Mesothelial cell of epicardium (in vitro differentiated cells): ENCODE measurements at regions not wholly inside any gene's neighbourhood (a gene's known extent, or its start where the extent isn't known, plus 50 kb on each side); places are given as distances from the start of the nearest gene placed in this dataset.

ENCODE experiments used
- DNase-seq, 2 experiments: peaks; one replicate each; pipeline ENCODE4 v3.0.0; 2021; ENCODE audit warnings: low spot score in 2 of 2; ENCODE audit not compliant: unreplicated experiment in 2 of 2
- H3K27ac Mint-ChIP-seq: 2 replicates; pipeline ENCODE4 v1.8.0; 2021; ENCODE audit warnings: mixed read lengths
- H3K27me3 Mint-ChIP-seq: 2 replicates; pipeline ENCODE4 v1.8.0; 2021; ENCODE audit warnings: low read depth, mixed read lengths
- H3K36me3 Mint-ChIP-seq: 2 replicates; pipeline ENCODE4 v1.8.0; 2021; ENCODE audit warnings: mixed read lengths
- H3K4me1 Mint-ChIP-seq: 2 replicates; pipeline ENCODE4 v1.8.0; 2021; ENCODE audit warnings: mixed read lengths
- H3K4me3 Mint-ChIP-seq: 2 replicates; pipeline ENCODE4 v1.8.0; 2021; ENCODE audit warnings: mild to moderate bottlenecking, moderate library complexity, mixed read lengths
- H3K9me3 Mint-ChIP-seq: 2 replicates; pipeline ENCODE4 v1.8.0; 2021; ENCODE audit warnings: mixed read lengths
- CTCF ChIP-seq: fragments of 200-600 bp; sonication (generic); IDR thresholded peaks from one replicate; pipeline ENCODE4 v1.5.0; 2021; ENCODE audit warnings: antibody characterized with exemption; ENCODE audit not compliant: unreplicated experiment

- H3K4me3 Mint-ChIP-seq = no peak overlapping the region
- no peak overlapping the region for H3K27ac Mint-ChIP-seq
- TF ChIP-seq CTCF = no peak
- DNase-seq = no peak
- peaks cover 16% of the 10 kb centered on the region for H3K4me1 Mint-ChIP-seq
- peaks cover 24% of the 10 kb centered on the region for H3K27me3 Mint-ChIP-seq
- peaks cover 12% of the 10 kb centered on the region for H3K9me3 Mint-ChIP-seq
- H3K36me3 Mint-ChIP-seq = no peaks in the 10 kb centered on the region
Measured at GRCh38 chr1:221035662-221036153, 156.5 kb downstream of the HLX start.

GRCh38 chr1:221039616-221040015 lies 160.4 kb downstream of the HLX start:
- peaks cover 12% of the 10 kb centered on the region for H3K9me3 Mint-ChIP-seq
- peaks cover 24% of the 10 kb centered on the region for H3K27me3 Mint-ChIP-seq
- H3K4me1 Mint-ChIP-seq = no peaks in the 10 kb centered on the region
- H3K27ac Mint-ChIP-seq = no peak overlapping the region
- DNase-seq = no peak
- TF ChIP-seq CTCF = no peak
- H3K4me3 Mint-ChIP-seq = no peak overlapping the region
- no peaks in the 10 kb centered on the region for H3K36me3 Mint-ChIP-seq

- TF ChIP-seq CTCF = no peak
- Mint-ChIP-seq H3K27me3 (peaks cover 22% of the 10 kb centered on the region), H3K4me3 (no peak overlapping the region), H3K4me1 (no peaks in the 10 kb centered on the region), H3K9me3 (peaks cover 12% of the 10 kb centered on the region), H3K27ac (no peak overlapping the region), H3K36me3 (no peaks in the 10 kb centered on the region)
- DNase-seq = no peak
Measured at GRCh38 chr1:221040101-221040500, 160.9 kb downstream of the HLX start.

GRCh38 chr1:221040691-221041285 lies 161.5 kb downstream of the HLX start:
- peaks cover 12% of the 10 kb centered on the region for H3K9me3 Mint-ChIP-seq
- DNase-seq = no peak
- no peak overlapping the region for H3K4me3 Mint-ChIP-seq
- H3K4me1 Mint-ChIP-seq = no peaks in the 10 kb centered on the region
- TF ChIP-seq CTCF = no peak
- no peaks in the 10 kb centered on the region for H3K36me3 Mint-ChIP-seq
- peaks cover 18% of the 10 kb centered on the region for H3K27me3 Mint-ChIP-seq
- no peak overlapping the region for H3K27ac Mint-ChIP-seq

- peaks cover 8% of the 10 kb centered on the region for H3K9me3 Mint-ChIP-seq
- TF ChIP-seq CTCF = no peak
- no peak overlapping the region for H3K27ac Mint-ChIP-seq
Measured at GRCh38 chr1:221044538-221044937, 165.3 kb downstream of the HLX start.

More at GRCh38 chr1:221044538-221044937, 165.3 kb downstream of the HLX start:
- no peak overlapping the region for H3K4me3 Mint-ChIP-seq
- peaks cover 20% of the 10 kb centered on the region for H3K27me3 Mint-ChIP-seq
- DNase-seq = no peak
- H3K4me1 Mint-ChIP-seq = no peaks in the 10 kb centered on the region
- no peaks in the 10 kb centered on the region for H3K36me3 Mint-ChIP-seq
